ENCODE measurements at regions not wholly inside any gene's neighbourhood (a gene's known extent, or its start where the extent isn't known, plus 50 kb on each side); places are given as distances from the start of the nearest gene placed in this dataset.

- TF ChIP-seq, protein P1, sequence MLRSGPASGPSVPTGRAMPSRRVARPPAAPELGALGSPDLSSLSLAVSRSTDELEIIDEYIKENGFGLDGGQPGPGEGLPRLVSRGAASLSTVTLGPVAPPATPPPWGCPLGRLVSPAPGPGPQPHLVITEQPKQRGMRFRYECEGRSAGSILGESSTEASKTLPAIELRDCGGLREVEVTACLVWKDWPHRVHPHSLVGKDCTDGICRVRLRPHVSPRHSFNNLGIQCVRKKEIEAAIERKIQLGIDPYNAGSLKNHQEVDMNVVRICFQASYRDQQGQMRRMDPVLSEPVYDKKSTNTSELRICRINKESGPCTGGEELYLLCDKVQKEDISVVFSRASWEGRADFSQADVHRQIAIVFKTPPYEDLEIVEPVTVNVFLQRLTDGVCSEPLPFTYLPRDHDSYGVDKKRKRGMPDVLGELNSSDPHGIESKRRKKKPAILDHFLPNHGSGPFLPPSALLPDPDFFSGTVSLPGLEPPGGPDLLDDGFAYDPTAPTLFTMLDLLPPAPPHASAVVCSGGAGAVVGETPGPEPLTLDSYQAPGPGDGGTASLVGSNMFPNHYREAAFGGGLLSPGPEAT (IDR thresholded peaks at IDR 0.05; ENCODE audit: low read depth) = no peak
- TF ChIP-seq IRF5 (IDR thresholded peaks at IDR 0.05; ENCODE audit: borderline replicate concordance) (no peak), RAD21 (IDR thresholded peaks at IDR 0.05; ENCODE audit: insufficient read depth, low read depth, low read length) (no peak), ZNF207 (IDR thresholded peaks at IDR 0.05; ENCODE audit: borderline replicate concordance) (no peak)
Measured at GRCh38 chr12:77388445-77389265, 323.3 kb upstream of the E2F7 start (continued).

DNA sequence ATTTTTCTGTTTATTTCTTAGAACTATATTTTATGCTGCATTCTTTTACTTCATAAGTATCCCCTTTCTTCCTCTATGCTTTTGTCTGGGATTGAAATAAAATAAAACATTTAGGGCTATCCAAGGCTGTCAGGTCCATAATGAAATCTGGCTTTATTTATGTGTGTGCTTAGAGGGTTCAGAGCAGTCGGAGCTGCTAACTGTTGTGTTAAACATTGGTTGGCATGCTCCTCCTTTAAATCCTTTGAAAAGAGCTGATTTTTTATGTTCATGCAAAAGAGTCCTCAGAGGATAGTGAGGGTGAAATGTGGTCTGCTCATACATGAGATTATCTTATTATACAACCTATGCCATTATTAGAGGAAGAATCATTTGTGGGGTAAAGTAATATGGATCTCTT is 322.3 kb upstream of the E2F7 start:
- Histone ChIP-seq H4K20me1 (ENCODE audit: control insufficient read depth, insufficient read depth) (no peaks in the 10 kb centered on the region), H3K79me2 (ENCODE audit: control insufficient read depth, insufficient read depth, low read length) (no peaks in the 10 kb centered on the region), H3K36me3 (ENCODE audit: control insufficient read depth in 2 of 2, insufficient read depth in 2 of 2, low read length in 1 of 2) (no peaks in the 10 kb centered on the region), H3K9ac (ENCODE audit: control insufficient read depth, insufficient read depth, low read length) (no peak overlapping the region), H3K27me3 (replicated peaks in 1 of 2; ENCODE audit: control insufficient read depth in 2 of 2, insufficient read depth in 2 of 2, low read length in 1 of 2) (no peaks in the 10 kb centered on the region), H3K9me3 (replicated peaks; ENCODE audit: control insufficient read depth, insufficient read depth, low read length) (no peaks in the 10 kb centered on the region), H3K27ac (ENCODE audit: control insufficient read depth, insufficient read depth) (no peak overlapping the region), H3K4me1 (ENCODE audit: control insufficient read depth, insufficient read depth, low read length) (no peaks in the 10 kb centered on the region), H3K4me2 (ENCODE audit: control insufficient read depth, insufficient read depth) (no peak overlapping the region), H2AFZ (ENCODE audit: control insufficient read depth, low read depth, low read length) (no peak overlapping the region), H3K4me3 (no peak overlapping the region)
- ChIA-PET CTCF (no interaction called here), RAD21 (ENCODE audit: unreplicated experiment) (no interaction called here), SMC1A (ENCODE audit: uncharacterized antibody, unreplicated experiment) (no interaction called here), POLR2A (no interaction called here)
- TF ChIP-seq, protein P2, sequence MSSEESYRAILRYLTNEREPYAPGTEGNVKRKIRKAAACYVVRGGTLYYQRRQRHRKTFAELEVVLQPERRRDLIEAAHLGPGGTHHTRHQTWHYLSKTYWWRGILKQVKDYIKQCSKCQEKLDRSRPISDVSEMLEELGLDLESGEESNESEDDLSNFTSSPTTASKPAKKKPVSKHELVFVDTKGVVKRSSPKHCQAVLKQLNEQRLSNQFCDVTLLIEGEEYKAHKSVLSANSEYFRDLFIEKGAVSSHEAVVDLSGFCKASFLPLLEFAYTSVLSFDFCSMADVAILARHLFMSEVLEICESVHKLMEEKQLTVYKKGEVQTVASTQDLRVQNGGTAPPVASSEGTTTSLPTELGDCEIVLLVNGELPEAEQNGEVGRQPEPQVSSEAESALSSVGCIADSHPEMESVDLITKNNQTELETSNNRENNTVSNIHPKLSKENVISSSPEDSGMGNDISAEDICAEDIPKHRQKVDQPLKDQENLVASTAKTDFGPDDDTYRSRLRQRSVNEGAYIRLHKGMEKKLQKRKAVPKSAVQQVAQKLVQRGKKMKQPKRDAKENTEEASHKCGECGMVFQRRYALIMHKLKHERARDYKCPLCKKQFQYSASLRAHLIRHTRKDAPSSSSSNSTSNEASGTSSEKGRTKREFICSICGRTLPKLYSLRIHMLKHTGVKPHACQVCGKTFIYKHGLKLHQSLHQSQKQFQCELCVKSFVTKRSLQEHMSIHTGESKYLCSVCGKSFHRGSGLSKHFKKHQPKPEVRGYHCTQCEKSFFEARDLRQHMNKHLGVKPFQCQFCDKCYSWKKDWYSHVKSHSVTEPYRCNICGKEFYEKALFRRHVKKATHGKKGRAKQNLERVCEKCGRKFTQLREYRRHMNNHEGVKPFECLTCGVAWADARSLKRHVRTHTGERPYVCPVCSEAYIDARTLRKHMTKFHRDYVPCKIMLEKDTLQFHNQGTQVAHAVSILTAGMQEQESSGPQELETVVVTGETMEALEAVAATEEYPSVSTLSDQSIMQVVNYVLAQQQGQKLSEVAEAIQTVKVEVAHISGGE (CRISPR knock-in tag; IDR thresholded peaks at IDR 0.05) = no peak
- no peak for TF ChIP-seq NFXL1 (IDR thresholded peaks at IDR 0.05; ENCODE audit: borderline replicate concordance)
- TF ChIP-seq WRNIP1 (IDR thresholded peaks at IDR 0.05; ENCODE audit: borderline replicate concordance, low read depth, low read length) = no peak
- FAIRE-seq (no peak), DNase-seq (ENCODE audit: low read depth, low spot score) (no peak), ATAC-seq (no peak)
- WGBS (ENCODE audit: insufficient coverage, insufficient replicate concordance, low lambda C conversion rate, missing lambda C conversion rate) = 0% methylated on average over 1 of the region's 1 CpG
- intact Hi-C loops (cut with micrococcal nuclease; ENCODE audit: unreplicated experiment) (no loop called here), in situ Hi-C loops (cut with MboI) (no loop called here)
- no TSS peak for BruUV-seq (replicated peaks)

Measured in GM12878 (cell line).